Keratinocyte (primary cell): ENCODE measurements at regions not wholly inside any gene's neighbourhood (a gene's known extent, or its start where the extent isn't known, plus 50 kb on each side); places are given as distances from the start of the nearest gene placed in this dataset.
A peak's percentile ranks its signal among the peaks of the same experiment; 100 is the strongest.

ENCODE experiments used
- DNase-seq: peaks from one replicate; pipeline ENCODE4 v3.0.0-alpha.2; 2011; ENCODE audit warnings: low read depth, missing footprints, low spot score
- FAIRE-seq: peaks from 2 replicates; lab custom pipeline; 2011; peaks lifted over from hg19 to GRCh38; lab: Jason Lieb, UNC
- H2AFZ ChIP-seq: 2 replicates; pipeline ENCODE4 v1.6.0; 2012; ENCODE audit warnings: low read length, control low read depth, inconsistent platforms; ENCODE audit not compliant: control insufficient read depth
- H3K27ac ChIP-seq: 2 replicates; pipeline ENCODE4 v1.5.1; 2011; ENCODE audit warnings: low read length; ENCODE audit not compliant: control insufficient read depth, insufficient read depth
- H3K27me3 ChIP-seq: 3 replicates; pipeline ENCODE4 v1.6.0; 2011; ENCODE audit warnings: low read length; ENCODE audit not compliant: control insufficient read depth, insufficient read depth; ENCODE audit errors: extremely low read depth
- H3K36me3 ChIP-seq, 2 experiments: 2 replicates in 1 of 2; 3 replicates in 1 of 2; pipeline ENCODE4 v1.5.1; 2011; ENCODE audit warnings: low read length in 2 of 2, mild to moderate bottlenecking in 1 of 2; ENCODE audit not compliant: control insufficient read depth in 2 of 2, insufficient read depth in 2 of 2; ENCODE audit errors: extremely low read depth in 1 of 2
- H3K4me1 ChIP-seq: 3 replicates; pipeline ENCODE4 v1.5.1; 2011; ENCODE audit warnings: low read length; ENCODE audit not compliant: control insufficient read depth, insufficient read depth; ENCODE audit errors: extremely low read depth
- H3K4me2 ChIP-seq: 3 replicates; pipeline ENCODE4 v1.6.0; 2011; ENCODE audit warnings: low read depth, low read length; ENCODE audit not compliant: control insufficient read depth, insufficient read depth; ENCODE audit errors: extremely low read depth
- H3K4me3 ChIP-seq, 3 experiments: fragments of 200-600 bp in 1 of 3; sonication (generic) in 1 of 3; 2 replicates in 2 of 3; 3 replicates in 1 of 3; pipeline ENCODE4 v1.5.1; 2011 to 2016; ENCODE audit warnings: low read length in 3 of 3, mild to moderate bottlenecking in 3 of 3, control low read depth in 2 of 3, inconsistent platforms in 1 of 3, low read depth in 1 of 3, mixed read lengths in 1 of 3, mixed run types in 1 of 3, moderate library complexity in 1 of 3; ENCODE audit not compliant: control insufficient read depth in 2 of 3, insufficient read depth in 2 of 3; ENCODE audit errors: extremely low read depth in 1 of 3
- H3K79me2 ChIP-seq: 2 replicates; pipeline ENCODE4 v1.6.0; 2012; ENCODE audit warnings: low read length; ENCODE audit not compliant: control insufficient read depth, insufficient read depth
- H3K9ac ChIP-seq: 3 replicates; pipeline ENCODE4 v1.6.0; 2011; ENCODE audit warnings: low read length; ENCODE audit not compliant: control insufficient read depth, insufficient read depth; ENCODE audit errors: extremely low read depth
- H3K9me1 ChIP-seq: 3 replicates; pipeline ENCODE4 v1.6.0; 2011; ENCODE audit warnings: low read length; ENCODE audit not compliant: control insufficient read depth, insufficient read depth; ENCODE audit errors: extremely low read depth
- H3K9me3 ChIP-seq: 2 replicates; pipeline ENCODE4 v1.5.1; 2012; ENCODE audit warnings: low read depth, low read length; ENCODE audit not compliant: control insufficient read depth
- H4K20me1 ChIP-seq: 3 replicates; pipeline ENCODE4 v1.6.0; 2011; ENCODE audit warnings: low read length; ENCODE audit not compliant: control insufficient read depth, insufficient read depth; ENCODE audit errors: extremely low read depth
- CTCF ChIP-seq, 3 experiments: IDR thresholded peaks in 1 of 3; conservative IDR thresholded peaks in 1 of 3; optimal IDR thresholded peaks in 1 of 3; 2 replicates in 2 of 3; 3 replicates in 1 of 3; pipeline versions ENCODE3 to v1.5.1; 2011; ENCODE audit warnings: low read length in 3 of 3, mild to moderate bottlenecking in 3 of 3, moderate library complexity in 2 of 3, control low read depth in 1 of 3, inconsistent platforms in 1 of 3; ENCODE audit not compliant: insufficient read depth in 2 of 3; ENCODE audit errors: extremely low read depth in 1 of 3
- EZH2 ChIP-seq: IDR thresholded peaks from one replicate; pipeline ENCODE4 v1.6.1; 2012; ENCODE audit warnings: inconsistent platforms, mild to moderate bottlenecking, low read length, moderate library complexity
- dilution Hi-C: fragments of 300-500 bp; cut with MboI; formaldehyde crosslinking; loops from one replicate; pipeline ENCODE4 v1.7.0; 2020; ENCODE audit warnings: low sequenced_read_pairs; ENCODE audit not compliant: extremely low pct_ligation_motif_present

- Histone ChIP-seq H3K4me3 (no peak overlapping the region), H3K27me3 (no peaks in the 10 kb centered on the region), H4K20me1 (no peaks in the 10 kb centered on the region), H3K4me2 (no peak overlapping the region), H3K79me2 (no peaks in the 10 kb centered on the region), H3K9me3 (no peaks in the 10 kb centered on the region), H3K27ac (no peak overlapping the region), H3K9ac (no peak overlapping the region), H3K4me1 (no peaks in the 10 kb centered on the region), H3K9me1 (no peaks in the 10 kb centered on the region), H3K36me3 (no peaks in the 10 kb centered on the region), H2AFZ (peak overlapping the region; percentile 37)
- TF ChIP-seq EZH2 (no peak), CTCF (optimal IDR thresholded peaks at IDR 0.05 in 1 of 3, IDR thresholded peaks at IDR 0.05 in 1 of 3, conservative IDR thresholded peaks at IDR 0.05 in 1 of 3; ENCODE audit: extremely low read depth in 1 of 3, insufficient read depth in 2 of 3, low read length in 3 of 3) (no peak)
- FAIRE-seq (no peak), DNase-seq (no peak)
- dilution Hi-C loops: no loop called here
These were observed 1426.8 kb downstream of the SLITRK5 start for GRCh38 chr13:89097994-89098393.

GRCh38 chr13:89113744-89114143 is 1442.6 kb downstream of the SLITRK5 start:
- Histone ChIP-seq H3K9ac (no peak overlapping the region), H3K27ac (no peak overlapping the region), H3K4me1 (no peaks in the 10 kb centered on the region), H3K27me3 (no peaks in the 10 kb centered on the region), H3K9me3 (no peaks in the 10 kb centered on the region), H3K4me2 (no peak overlapping the region), H2AFZ (no peak overlapping the region), H3K9me1 (no peaks in the 10 kb centered on the region), H3K4me3 (no peak overlapping the region), H4K20me1 (no peaks in the 10 kb centered on the region), H3K36me3 (no peaks in the 10 kb centered on the region), H3K79me2 (no peaks in the 10 kb centered on the region)
- no peak for FAIRE-seq
- no peak for DNase-seq
- TF ChIP-seq CTCF (optimal IDR thresholded peaks at IDR 0.05 in 1 of 3, IDR thresholded peaks at IDR 0.05 in 1 of 3, conservative IDR thresholded peaks at IDR 0.05 in 1 of 3; ENCODE audit: extremely low read depth in 1 of 3, insufficient read depth in 2 of 3, low read length in 3 of 3) (no peak), EZH2 (no peak)
- dilution Hi-C loops: no loop called here
